CD4-positive, alpha-beta T cell treated with Interleukin-17A for 1 hour (primary cell): ENCODE measurements at regions not wholly inside any gene's neighbourhood (a gene's known extent, or its start where the extent isn't known, plus 50 kb on each side); places are given as distances from the start of the nearest gene placed in this dataset.

Source experiments
- DNase-seq: peaks from one replicate; pipeline ENCODE4 v3.0.0-alpha.2; 2020

- no peak for DNase-seq
Measured at GRCh38 chr16:50992350-50993032, 158.6 kb downstream of the SALL1 start.

- DNase-seq: no peak
Measured at GRCh38 chr16:50991436-50991835, 159.6 kb downstream of the SALL1 start.

- DNase-seq: no peak
Measured at GRCh38 chr16:50991006-50991405, 160.1 kb downstream of the SALL1 start.

- DNase-seq: no peak
Measured at GRCh38 chr16:50989047-50989446, 162.0 kb downstream of the SALL1 start.

GRCh38 chr16:50988441-50988840 is 162.6 kb downstream of the SALL1 start:
- DNase-seq: no peak

GRCh38 chr16:50986453-50986852 is 164.6 kb downstream of the SALL1 start:
- no peak for DNase-seq

- DNase-seq: no peak
Measured at GRCh38 chr16:50985733-50986132, 165.3 kb downstream of the SALL1 start.

GRCh38 chr16:50984688-50985087 is 166.4 kb downstream of the SALL1 start:
- no peak for DNase-seq

GRCh38 chr16:50982808-50983207 is 168.3 kb downstream of the SALL1 start:
- no peak for DNase-seq

GRCh38 chr16:50981951-50982350 is 169.1 kb downstream of the SALL1 start:
- DNase-seq: no peak

GRCh38 chr16:50980666-50981065 is 170.4 kb downstream of the SALL1 start:
- no peak for DNase-seq

GRCh38 chr16:50979806-50980620 is 171.1 kb downstream of the SALL1 start:
- no peak for DNase-seq

- DNase-seq: no peak
Measured at GRCh38 chr16:50977138-50977537, 173.9 kb downstream of the SALL1 start.

- no peak for DNase-seq
Measured at GRCh38 chr16:50974438-50975036, 176.5 kb downstream of the SALL1 start.

- DNase-seq: no peak
Measured at GRCh38 chr16:50972876-50973275, 178.2 kb downstream of the SALL1 start.

- no peak for DNase-seq
Measured at GRCh38 chr16:50970281-50970680, 180.8 kb downstream of the SALL1 start.

GRCh38 chr16:50967827-50968612 is 183.1 kb downstream of the SALL1 start:
- no peak for DNase-seq

GRCh38 chr16:50964491-50964890 is 186.6 kb downstream of the SALL1 start:
- no peak for DNase-seq

GRCh38 chr16:50961952-50962351 is 189.1 kb downstream of the SALL1 start:
- no peak for DNase-seq

GRCh38 chr16:50960517-50961202 is 190.4 kb downstream of the SALL1 start:
- no peak for DNase-seq

GRCh38 chr16:50957056-50957455 is 194.0 kb downstream of the SALL1 start:
- DNase-seq: no peak

GRCh38 chr16:50956637-50957036 is 194.4 kb downstream of the SALL1 start:
- no peak for DNase-seq

- DNase-seq: no peak
Measured at GRCh38 chr16:50955311-50955710, 195.8 kb downstream of the SALL1 start.
